ENCODE measurements at regions not wholly inside any gene's neighbourhood (a gene's known extent, or its start where the extent isn't known, plus 50 kb on each side); places are given as distances from the start of the nearest gene placed in this dataset.

DNA sequence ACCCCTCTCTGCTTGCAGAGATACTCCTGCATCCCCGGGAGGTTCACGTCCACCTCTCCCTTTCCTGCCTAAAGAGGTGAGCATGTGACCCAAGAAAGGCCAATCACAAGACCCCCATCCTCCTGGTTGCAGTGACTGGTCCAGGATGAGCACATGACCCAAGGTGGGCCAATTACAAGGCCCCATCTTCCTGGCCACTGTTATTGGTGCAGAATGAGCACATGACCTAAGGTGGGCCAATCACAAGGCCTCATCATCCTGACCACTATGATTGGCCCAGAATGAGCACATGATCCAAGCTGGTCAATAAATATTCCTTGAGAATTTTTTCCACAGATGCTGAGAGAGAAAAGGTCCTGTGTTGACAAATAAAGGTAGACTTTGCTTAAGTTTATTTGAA is 350.7 kb downstream of the EFNB2 start:
- TF ChIP-seq, protein P1, sequence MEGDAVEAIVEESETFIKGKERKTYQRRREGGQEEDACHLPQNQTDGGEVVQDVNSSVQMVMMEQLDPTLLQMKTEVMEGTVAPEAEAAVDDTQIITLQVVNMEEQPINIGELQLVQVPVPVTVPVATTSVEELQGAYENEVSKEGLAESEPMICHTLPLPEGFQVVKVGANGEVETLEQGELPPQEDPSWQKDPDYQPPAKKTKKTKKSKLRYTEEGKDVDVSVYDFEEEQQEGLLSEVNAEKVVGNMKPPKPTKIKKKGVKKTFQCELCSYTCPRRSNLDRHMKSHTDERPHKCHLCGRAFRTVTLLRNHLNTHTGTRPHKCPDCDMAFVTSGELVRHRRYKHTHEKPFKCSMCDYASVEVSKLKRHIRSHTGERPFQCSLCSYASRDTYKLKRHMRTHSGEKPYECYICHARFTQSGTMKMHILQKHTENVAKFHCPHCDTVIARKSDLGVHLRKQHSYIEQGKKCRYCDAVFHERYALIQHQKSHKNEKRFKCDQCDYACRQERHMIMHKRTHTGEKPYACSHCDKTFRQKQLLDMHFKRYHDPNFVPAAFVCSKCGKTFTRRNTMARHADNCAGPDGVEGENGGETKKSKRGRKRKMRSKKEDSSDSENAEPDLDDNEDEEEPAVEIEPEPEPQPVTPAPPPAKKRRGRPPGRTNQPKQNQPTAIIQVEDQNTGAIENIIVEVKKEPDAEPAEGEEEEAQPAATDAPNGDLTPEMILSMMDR (IDR thresholded peaks at IDR 0.05), result no peak
- no peak for TF ChIP-seq POLR2A (IDR thresholded peaks at IDR 0.05)

Measured in breast epithelium (tissue), 3 donors.